Breast epithelium (tissue), 3 donors: ENCODE measurements at regions not wholly inside any gene's neighbourhood (a gene's known extent, or its start where the extent isn't known, plus 50 kb on each side); places are given as distances from the start of the nearest gene placed in this dataset.

ENCODE experiments used
- POLR2A ChIP-seq: fragments of 450-650 bp; IDR thresholded peaks from one replicate; pipeline ENCODE4 v1.6.1; 2016; ENCODE audit warnings: antibody characterized with exemption, mild to moderate bottlenecking, moderate library complexity
- POLR2AphosphoS5 ChIP-seq, 3 donors: sonication (generic); formaldehyde crosslinking; IDR thresholded peaks; one replicate each; pipeline ENCODE4 v1.6.1; 2017; ENCODE audit warnings: antibody characterized with exemption in 3 of 3
- TF ChIP-seq, protein P1 (sequence below), 3 donors: fragments of 450-650 bp; IDR thresholded peaks; one replicate each; pipeline ENCODE4 v1.5.1; 2016 to 2017; ENCODE audit warnings: antibody characterized with exemption in 3 of 3, mild to moderate bottlenecking in 3 of 3, moderate library complexity in 3 of 3

DNA sequence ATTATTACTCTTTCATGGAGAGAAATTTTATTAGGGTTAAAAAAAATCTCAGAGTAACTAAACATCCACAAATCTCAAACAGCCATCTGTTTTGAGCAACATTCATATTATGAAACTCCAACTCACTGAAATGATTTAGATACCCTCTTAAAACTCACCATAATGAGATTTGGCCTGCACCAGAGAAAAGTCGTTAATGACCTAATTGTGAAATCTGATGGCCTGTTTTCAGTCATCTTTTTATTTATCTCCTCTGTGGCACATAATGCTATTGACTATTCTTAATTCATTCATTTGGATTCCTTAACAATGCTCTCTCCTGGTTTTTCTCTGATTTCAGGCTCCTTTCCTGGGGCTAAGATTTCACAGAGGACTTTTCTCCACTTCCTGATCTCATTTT is 192.7 kb downstream of the RNF144B start:
- TF ChIP-seq POLR2AphosphoS5 (IDR thresholded peaks at IDR 0.05) (no peak), POLR2A (no peak)
- TF ChIP-seq, protein P1, sequence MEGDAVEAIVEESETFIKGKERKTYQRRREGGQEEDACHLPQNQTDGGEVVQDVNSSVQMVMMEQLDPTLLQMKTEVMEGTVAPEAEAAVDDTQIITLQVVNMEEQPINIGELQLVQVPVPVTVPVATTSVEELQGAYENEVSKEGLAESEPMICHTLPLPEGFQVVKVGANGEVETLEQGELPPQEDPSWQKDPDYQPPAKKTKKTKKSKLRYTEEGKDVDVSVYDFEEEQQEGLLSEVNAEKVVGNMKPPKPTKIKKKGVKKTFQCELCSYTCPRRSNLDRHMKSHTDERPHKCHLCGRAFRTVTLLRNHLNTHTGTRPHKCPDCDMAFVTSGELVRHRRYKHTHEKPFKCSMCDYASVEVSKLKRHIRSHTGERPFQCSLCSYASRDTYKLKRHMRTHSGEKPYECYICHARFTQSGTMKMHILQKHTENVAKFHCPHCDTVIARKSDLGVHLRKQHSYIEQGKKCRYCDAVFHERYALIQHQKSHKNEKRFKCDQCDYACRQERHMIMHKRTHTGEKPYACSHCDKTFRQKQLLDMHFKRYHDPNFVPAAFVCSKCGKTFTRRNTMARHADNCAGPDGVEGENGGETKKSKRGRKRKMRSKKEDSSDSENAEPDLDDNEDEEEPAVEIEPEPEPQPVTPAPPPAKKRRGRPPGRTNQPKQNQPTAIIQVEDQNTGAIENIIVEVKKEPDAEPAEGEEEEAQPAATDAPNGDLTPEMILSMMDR (IDR thresholded peaks at IDR 0.05), result no peak
